HL-60 (cell line): ENCODE measurements at regions not wholly inside any gene's neighbourhood (a gene's known extent, or its start where the extent isn't known, plus 50 kb on each side); places are given as distances from the start of the nearest gene placed in this dataset.

Experiments
- DNase-seq, 2 experiments: peaks; one replicate each; pipeline ENCODE4 v3.0.0-alpha.2; 2010 to 2020; ENCODE audit warnings: low read depth in 1 of 2, low spot score in 1 of 2
- H3K27ac ChIP-seq: fragments of 250-450 bp; sonication (Bioruptor Pico); replicated peaks from 2 replicates; pipeline ENCODE4 v1.5.1; 2020; ENCODE audit warnings: mild to moderate bottlenecking, moderate library complexity
- H3K27me3 ChIP-seq: fragments of 250-450 bp; sonication (Bioruptor Pico); 2 replicates; pipeline ENCODE4 v1.5.1; 2021; ENCODE audit warnings: mild to moderate bottlenecking, moderate library complexity; ENCODE audit not compliant: insufficient read depth, poor library complexity, severe bottlenecking
- H3K4me3 ChIP-seq: replicated peaks from 2 replicates; pipeline ENCODE4 v1.5.1; 2011; ENCODE audit warnings: mild to moderate bottlenecking, control low read depth, low read length; ENCODE audit not compliant: insufficient read depth
- CTCF ChIP-seq: IDR thresholded peaks from one replicate; pipeline ENCODE4 v1.5.1; 2011; ENCODE audit warnings: low read length, control low read depth, inconsistent platforms; ENCODE audit not compliant: insufficient read depth
- GABPA ChIP-seq: IDR thresholded peaks from 2 replicates; pipeline ENCODE4 v1.6.1; 2012; ENCODE audit warnings: low read depth
- POLR2AphosphoS5 ChIP-seq: IDR thresholded peaks from 2 replicates; pipeline ENCODE4 v1.6.1; 2012; ENCODE audit warnings: low read depth
- REST ChIP-seq: IDR thresholded peaks from 2 replicates; pipeline ENCODE4 v1.6.1; 2012; ENCODE audit warnings: low read depth; ENCODE audit not compliant: insufficient replicate concordance
- SPI1 ChIP-seq: IDR thresholded peaks from 2 replicates; pipeline ENCODE4 v1.6.1; 2012; ENCODE audit warnings: low read depth, mild to moderate bottlenecking, borderline replicate concordance

GRCh38 chr13:103523858-103524257 lies 457.6 kb upstream of the SLC10A2 start:
- TF ChIP-seq CTCF (no peak), REST (no peak), GABPA (no peak), SPI1 (no peak), POLR2AphosphoS5 (no peak)
- Histone ChIP-seq H3K27ac (no peak overlapping the region), H3K4me3 (no peak overlapping the region), H3K27me3 (no peaks in the 10 kb centered on the region)
- DNase-seq: no peak

DNA sequence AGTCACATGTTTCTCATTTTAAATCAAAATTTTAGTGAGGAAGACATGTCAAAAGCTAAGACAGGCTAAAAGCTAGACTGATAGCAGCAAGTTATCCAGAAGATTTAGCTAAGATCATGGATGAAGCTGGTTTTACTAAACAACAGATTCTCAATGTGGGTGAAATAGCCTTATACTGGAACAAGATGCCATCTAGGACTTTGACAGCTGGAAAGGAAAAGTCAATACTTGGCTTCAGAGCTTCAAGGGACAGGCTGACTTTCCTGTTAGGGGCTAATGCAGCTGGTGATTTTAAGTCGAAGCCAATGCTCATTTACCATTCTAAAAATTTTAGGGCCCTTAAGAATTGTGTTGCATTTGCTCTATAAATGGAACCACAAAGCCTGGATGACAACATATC lies 455.3 kb upstream of the SLC10A2 start:
- H3K27ac ChIP-seq: no peak overlapping the region
- no peaks in the 10 kb centered on the region for H3K27me3 ChIP-seq
- DNase-seq: no peak
- no peak for TF ChIP-seq REST
- TF ChIP-seq GABPA: no peak
- no peak for TF ChIP-seq POLR2AphosphoS5
- no peak for TF ChIP-seq CTCF
- no peak for TF ChIP-seq SPI1
- no peak overlapping the region for H3K4me3 ChIP-seq

GRCh38 chr13:103517768-103518102 lies 451.5 kb upstream of the SLC10A2 start:
- TF ChIP-seq SPI1 (no peak), GABPA (no peak), REST (no peak), CTCF (no peak), POLR2AphosphoS5 (no peak)
- Histone ChIP-seq H3K4me3 (no peak overlapping the region), H3K27me3 (no peaks in the 10 kb centered on the region), H3K27ac (no peak overlapping the region)
- no peak for DNase-seq
